ENCODE measurements at regions not wholly inside any gene's neighbourhood (a gene's known extent, or its start where the extent isn't known, plus 50 kb on each side); places are given as distances from the start of the nearest gene placed in this dataset.

DNA sequence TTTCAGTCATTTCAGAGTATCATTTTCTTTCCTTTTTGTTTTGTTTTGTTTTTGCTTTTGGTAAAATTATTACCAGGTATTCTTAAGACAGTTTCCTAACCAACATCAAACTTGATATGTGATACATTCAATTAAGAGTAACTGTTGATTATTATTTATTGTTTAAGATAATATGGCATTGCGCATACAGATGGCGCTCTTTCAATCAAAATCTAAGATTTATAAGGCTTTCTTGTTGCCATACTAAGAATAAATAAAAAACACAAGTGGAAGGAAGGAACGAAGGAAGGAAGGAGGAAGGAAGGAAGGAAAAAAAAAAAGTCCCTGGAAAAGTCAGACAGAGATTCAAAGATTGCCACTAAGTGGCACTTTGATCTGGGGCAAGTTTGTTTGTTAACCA, 1308.7 kb upstream of the FAM98A start:
- no peak overlapping the region for H3K4me3 ChIP-seq (ENCODE audit: low read depth, low read length)
- DNase-seq, result no peak
- H3K27ac Mint-ChIP-seq (ENCODE audit: unreplicated experiment), result no peak overlapping the region
- H3K27me3 Mint-ChIP-seq (ENCODE audit: insufficient read depth, unreplicated experiment), result no peaks in the 10 kb centered on the region
- no peaks in the 10 kb centered on the region for H3K36me3 ChIP-seq (ENCODE audit: control insufficient read depth, insufficient read depth, low read length)
- TF ChIP-seq, protein P1, sequence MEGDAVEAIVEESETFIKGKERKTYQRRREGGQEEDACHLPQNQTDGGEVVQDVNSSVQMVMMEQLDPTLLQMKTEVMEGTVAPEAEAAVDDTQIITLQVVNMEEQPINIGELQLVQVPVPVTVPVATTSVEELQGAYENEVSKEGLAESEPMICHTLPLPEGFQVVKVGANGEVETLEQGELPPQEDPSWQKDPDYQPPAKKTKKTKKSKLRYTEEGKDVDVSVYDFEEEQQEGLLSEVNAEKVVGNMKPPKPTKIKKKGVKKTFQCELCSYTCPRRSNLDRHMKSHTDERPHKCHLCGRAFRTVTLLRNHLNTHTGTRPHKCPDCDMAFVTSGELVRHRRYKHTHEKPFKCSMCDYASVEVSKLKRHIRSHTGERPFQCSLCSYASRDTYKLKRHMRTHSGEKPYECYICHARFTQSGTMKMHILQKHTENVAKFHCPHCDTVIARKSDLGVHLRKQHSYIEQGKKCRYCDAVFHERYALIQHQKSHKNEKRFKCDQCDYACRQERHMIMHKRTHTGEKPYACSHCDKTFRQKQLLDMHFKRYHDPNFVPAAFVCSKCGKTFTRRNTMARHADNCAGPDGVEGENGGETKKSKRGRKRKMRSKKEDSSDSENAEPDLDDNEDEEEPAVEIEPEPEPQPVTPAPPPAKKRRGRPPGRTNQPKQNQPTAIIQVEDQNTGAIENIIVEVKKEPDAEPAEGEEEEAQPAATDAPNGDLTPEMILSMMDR (IDR thresholded peaks at IDR 0.05; ENCODE audit: insufficient read depth in 1 of 2, low read depth in 1 of 2, low read length in 1 of 2, severe bottlenecking in 1 of 2, unreplicated experiment in 1 of 2), result no peak
- no peaks in the 10 kb centered on the region for H3K9me3 Mint-ChIP-seq (ENCODE audit: unreplicated experiment)
- BruUV-seq (replicated peaks), result no TSS peak
- no peaks in the 10 kb centered on the region for H3K36me3 Mint-ChIP-seq (ENCODE audit: insufficient read depth, unreplicated experiment)
- CTCF ChIA-PET, result no interaction called here
- no peaks in the 10 kb centered on the region for H3K9me3 ChIP-seq
- no peaks in the 10 kb centered on the region for H3K27me3 ChIP-seq (replicated peaks; ENCODE audit: control insufficient read depth, insufficient read depth, low read length)
- no peak overlapping the region for H3K4me3 Mint-ChIP-seq (ENCODE audit: unreplicated experiment)
- no peaks in the 10 kb centered on the region for H3K4me1 Mint-ChIP-seq (ENCODE audit: low read depth, unreplicated experiment)
- intact Hi-C loops (cut with micrococcal nuclease; ENCODE audit: unreplicated experiment), result no loop called here
- POLR2A ChIA-PET, result no interaction called here
- no peaks in the 10 kb centered on the region for H3K4me1 ChIP-seq

DNA sequence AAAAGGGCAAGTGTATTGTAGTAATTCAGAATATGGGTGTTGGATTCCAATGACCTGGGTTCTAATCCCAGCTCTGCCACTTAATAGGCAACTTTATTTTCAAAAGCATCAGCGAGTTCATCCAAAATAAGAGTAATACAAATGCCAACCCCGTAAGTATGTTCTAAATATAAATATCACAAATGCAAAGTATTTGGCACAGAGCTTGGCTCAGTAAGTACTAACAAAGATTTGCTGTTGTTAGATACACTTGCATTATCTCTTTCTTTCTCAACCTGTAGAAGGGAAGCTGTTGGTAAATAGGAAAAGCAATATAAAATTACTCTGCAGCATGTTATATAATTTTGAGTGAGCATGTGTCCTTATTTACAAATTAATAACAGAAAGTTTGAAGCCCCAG, 1302.6 kb upstream of the FAM98A start:
- Mint-ChIP-seq H3K36me3 (ENCODE audit: insufficient read depth, unreplicated experiment) (no peaks in the 10 kb centered on the region), H3K4me3 (ENCODE audit: unreplicated experiment) (no peak overlapping the region), H3K4me1 (ENCODE audit: low read depth, unreplicated experiment) (no peaks in the 10 kb centered on the region), H3K27ac (ENCODE audit: unreplicated experiment) (no peak overlapping the region), H3K27me3 (ENCODE audit: insufficient read depth, unreplicated experiment) (no peaks in the 10 kb centered on the region), H3K9me3 (ENCODE audit: unreplicated experiment) (no peaks in the 10 kb centered on the region)
- Histone ChIP-seq H3K27me3 (replicated peaks; ENCODE audit: control insufficient read depth, insufficient read depth, low read length) (no peaks in the 10 kb centered on the region), H3K9me3 (no peaks in the 10 kb centered on the region), H3K4me3 (ENCODE audit: low read depth, low read length) (no peak overlapping the region), H3K36me3 (ENCODE audit: control insufficient read depth, insufficient read depth, low read length) (no peaks in the 10 kb centered on the region), H3K4me1 (no peaks in the 10 kb centered on the region)
- intact Hi-C loops (cut with micrococcal nuclease; ENCODE audit: unreplicated experiment), result no loop called here
- DNase-seq, result no peak
- TF ChIP-seq, protein P1 (IDR thresholded peaks at IDR 0.05; ENCODE audit: insufficient read depth in 1 of 2, low read depth in 1 of 2, low read length in 1 of 2, severe bottlenecking in 1 of 2, unreplicated experiment in 1 of 2), result no peak
- POLR2A ChIA-PET, result no interaction called here
- CTCF ChIA-PET, result no interaction called here
- no TSS peak for BruUV-seq (replicated peaks)

DNA sequence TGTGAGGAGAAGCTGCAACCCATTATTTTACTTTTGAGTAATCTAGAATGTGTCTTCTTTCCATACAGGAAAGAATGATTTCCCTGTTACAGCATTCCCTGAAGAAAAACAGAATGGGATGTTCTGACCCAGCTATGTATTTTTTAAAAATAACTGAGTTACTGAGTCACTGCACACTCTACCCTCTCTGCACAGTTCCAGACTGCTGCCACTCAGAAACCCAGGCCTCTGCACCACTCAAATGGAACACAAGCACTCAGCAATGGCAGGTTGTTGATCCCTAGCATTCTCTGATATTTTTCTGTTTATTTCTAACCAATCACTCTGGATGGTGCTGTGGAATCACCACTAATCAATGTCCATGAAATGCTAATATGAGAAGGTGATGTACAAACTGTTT, 1300.0 kb upstream of the FAM98A start:
- Histone ChIP-seq H3K4me1 (no peaks in the 10 kb centered on the region), H3K9me3 (no peaks in the 10 kb centered on the region), H3K27me3 (replicated peaks; ENCODE audit: control insufficient read depth, insufficient read depth, low read length) (no peaks in the 10 kb centered on the region), H3K36me3 (ENCODE audit: control insufficient read depth, insufficient read depth, low read length) (no peaks in the 10 kb centered on the region), H3K4me3 (ENCODE audit: low read depth, low read length) (no peak overlapping the region)
- BruUV-seq (replicated peaks), result no TSS peak
- intact Hi-C loops (cut with micrococcal nuclease; ENCODE audit: unreplicated experiment), result no loop called here
- DNase-seq, result no peak
- TF ChIP-seq, protein P1 (IDR thresholded peaks at IDR 0.05; ENCODE audit: insufficient read depth in 1 of 2, low read depth in 1 of 2, low read length in 1 of 2, severe bottlenecking in 1 of 2, unreplicated experiment in 1 of 2), result no peak
- no peaks in the 10 kb centered on the region for H3K36me3 Mint-ChIP-seq (ENCODE audit: insufficient read depth, unreplicated experiment)
- no peak overlapping the region for H3K4me3 Mint-ChIP-seq (ENCODE audit: unreplicated experiment)
- H3K4me1 Mint-ChIP-seq (ENCODE audit: low read depth, unreplicated experiment), result no peaks in the 10 kb centered on the region
- ChIA-PET POLR2A (no interaction called here), CTCF (no interaction called here)
- H3K27ac Mint-ChIP-seq (ENCODE audit: unreplicated experiment), result no peak overlapping the region
- no peaks in the 10 kb centered on the region for H3K27me3 Mint-ChIP-seq (ENCODE audit: insufficient read depth, unreplicated experiment)
- H3K9me3 Mint-ChIP-seq (ENCODE audit: unreplicated experiment), result no peaks in the 10 kb centered on the region

Measured in Caco-2 (cell line).